Prostate gland (tissue), 2 donors: ENCODE measurements at regions not wholly inside any gene's neighbourhood (a gene's known extent, or its start where the extent isn't known, plus 50 kb on each side); places are given as distances from the start of the nearest gene placed in this dataset.

ENCODE experiments used
- DNase-seq: peaks from one replicate; pipeline ENCODE4 v3.0.0-alpha.2; 2019; ENCODE audit warnings: low spot score
- H3K27ac ChIP-seq, 2 donors: fragments of 200-600 bp; sonication (generic); 2 replicates each; pipeline ENCODE4 v1.5.1; 2017 to 2019
- H3K27me3 ChIP-seq: fragments of 200-600 bp; sonication (generic); replicated peaks from 2 replicates; pipeline ENCODE4 v1.5.1; 2019; ENCODE audit not compliant: insufficient read depth
- H3K36me3 ChIP-seq, 2 donors: fragments of 200-600 bp; sonication (generic); 1 replicate in 1 of 2; 2 replicates in 1 of 2; pipeline versions ENCODE4 v1.5.1 to v1.8.1; 2017 to 2019
- H3K4me1 ChIP-seq: fragments of 200-600 bp; sonication (generic); replicated peaks from 2 replicates; pipeline ENCODE4 v1.5.1; 2019
- H3K4me3 ChIP-seq, 2 donors: fragments of 200-600 bp; sonication (generic); 2 replicates each; pipeline ENCODE4 v1.5.1; 2017 to 2019
- H3K9me3 ChIP-seq: fragments of 200-600 bp; sonication (generic); 2 replicates; pipeline ENCODE4 v1.5.1; 2017
- CTCF ChIP-seq, 4 experiments: fragments of 200-600 bp in 2 of 4; fragments of 450-650 bp in 2 of 4; sonication (generic) in 2 of 4; IDR thresholded peaks; 1 replicate in 3 of 4; 2 replicates in 1 of 4; pipeline ENCODE4 v1.5.1; 2016 to 2019; ENCODE audit warnings: antibody characterized with exemption in 4 of 4, mild to moderate bottlenecking in 2 of 4, moderate library complexity in 2 of 4
- POLR2A ChIP-seq: fragments of 450-650 bp; IDR thresholded peaks from one replicate; pipeline ENCODE4 v1.6.1; 2016; ENCODE audit warnings: antibody characterized with exemption, mild to moderate bottlenecking
- POLR2AphosphoS5 ChIP-seq: sonication (generic); formaldehyde crosslinking; IDR thresholded peaks from one replicate; pipeline ENCODE4 v1.6.1; 2017; ENCODE audit warnings: antibody characterized with exemption
- WGBS: methylation state at CpG from one replicate; pipeline ENCODE4 v1.1.5; 2018; 5-methylcytosine and 5-hydroxymethylcytosine counted together
- intact Hi-C: fragments of 100-400 bp; cut with DNase I; formaldehyde crosslinking; loops from one replicate; pipeline ENCODE4 v1.14.2; 2022

DNA sequence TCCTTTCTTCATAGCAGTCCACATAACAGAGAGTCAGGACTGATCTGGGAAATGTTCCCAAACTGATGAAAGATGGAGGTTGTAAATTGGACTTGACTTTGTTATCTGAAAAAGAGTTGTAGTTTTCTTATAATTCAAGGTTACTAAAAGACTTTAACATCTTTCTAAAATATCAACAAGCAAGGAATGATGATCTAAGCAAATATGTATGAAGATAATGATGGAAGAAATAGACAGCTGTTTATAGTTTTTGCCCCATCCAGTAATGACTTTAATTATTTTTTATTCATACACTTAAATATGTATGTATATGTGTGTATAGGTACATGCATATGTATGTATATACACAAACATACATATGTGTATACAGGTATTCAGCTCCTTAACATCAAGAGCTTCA is 411.1 kb upstream of the SPOCK3 start:
- no peak for DNase-seq
- intact Hi-C loops = no loop called here

DNA sequence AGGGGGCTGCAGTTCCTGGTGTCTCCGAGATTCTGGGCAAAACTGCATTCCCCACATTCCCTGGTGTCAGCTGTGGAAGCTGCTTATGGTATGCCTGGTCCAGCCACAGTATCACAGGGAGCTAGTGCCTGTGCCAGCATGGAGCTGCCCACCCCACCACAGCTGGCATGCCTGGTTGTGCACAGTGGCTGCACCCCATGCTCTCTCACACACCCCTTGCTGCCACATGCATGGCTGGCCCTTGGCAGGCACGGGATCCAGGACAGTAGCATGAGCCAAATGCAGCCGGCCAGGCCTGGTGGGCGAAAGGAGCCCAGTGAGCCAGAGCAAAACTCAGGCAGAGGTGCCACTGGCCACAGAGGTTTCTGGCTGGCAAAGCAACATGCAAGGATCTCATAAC is 418.0 kb upstream of the SPOCK3 start:
- WGBS = 81% methylated on average over 4 of the region's 4 CpGs
- H3K27me3 ChIP-seq = no peaks in the 10 kb centered on the region
- H3K4me3 ChIP-seq = no peak overlapping the region
- no peaks in the 10 kb centered on the region for H3K36me3 ChIP-seq
- TF ChIP-seq CTCF (IDR thresholded peaks at IDR 0.05) (no peak), POLR2A (no peak), POLR2AphosphoS5 (no peak)
- intact Hi-C loops = no loop called here
- H3K4me1 ChIP-seq = no peaks in the 10 kb centered on the region
- H3K27ac ChIP-seq = no peak overlapping the region
- no peak for DNase-seq
- no peaks in the 10 kb centered on the region for H3K9me3 ChIP-seq

More for the DNA sequence above, 411.1 kb upstream of the SPOCK3 start:
- TF ChIP-seq POLR2AphosphoS5 (no peak), POLR2A (no peak), CTCF (IDR thresholded peaks at IDR 0.05) (no peak)
- no peak overlapping the region for H3K4me3 ChIP-seq
- no peaks in the 10 kb centered on the region for H3K4me1 ChIP-seq
- H3K27me3 ChIP-seq = no peaks in the 10 kb centered on the region
- H3K27ac ChIP-seq = no peak overlapping the region
- H3K36me3 ChIP-seq = no peaks in the 10 kb centered on the region
- no peaks in the 10 kb centered on the region for H3K9me3 ChIP-seq

GRCh38 chr4:167688660-167689142 is 403.6 kb upstream of the ANXA10 start:
- TF ChIP-seq CTCF (IDR thresholded peaks at IDR 0.05) = no peak
- TF ChIP-seq POLR2A = no peak
- no peak for TF ChIP-seq POLR2AphosphoS5
- H3K9me3 ChIP-seq = no peaks in the 10 kb centered on the region
- no peak overlapping the region for H3K4me3 ChIP-seq
- intact Hi-C loops = no loop called here
- DNase-seq = no peak
- no peaks in the 10 kb centered on the region for H3K27me3 ChIP-seq
- H3K4me1 ChIP-seq = no peaks in the 10 kb centered on the region
- no peaks in the 10 kb centered on the region for H3K36me3 ChIP-seq
- WGBS = 80% methylated on average over 9 of the region's 9 CpGs
- no peak overlapping the region for H3K27ac ChIP-seq

DNA sequence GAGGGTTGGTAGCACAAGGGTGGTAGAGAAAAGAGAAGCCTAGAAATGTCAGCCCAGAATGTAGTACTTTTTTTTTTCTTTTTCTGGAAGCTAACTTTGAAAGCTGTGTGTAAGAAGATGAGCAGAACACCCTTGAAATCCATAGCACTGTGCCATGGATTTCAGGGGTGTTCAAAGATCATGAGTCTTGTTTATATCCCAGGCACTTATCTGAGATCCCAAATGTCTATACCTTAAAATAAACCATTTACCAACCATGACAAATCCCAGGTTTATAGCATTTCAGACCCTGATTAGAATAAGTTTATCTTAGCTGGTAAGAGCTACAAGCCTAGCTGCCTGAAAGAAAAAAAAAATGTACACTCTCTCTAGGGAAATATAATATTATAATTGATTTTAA is 389.9 kb upstream of the ANXA10 start:
- no peak for DNase-seq
- Histone ChIP-seq H3K9me3 (no peaks in the 10 kb centered on the region), H3K27ac (no peak overlapping the region), H3K36me3 (no peaks in the 10 kb centered on the region), H3K27me3 (no peaks in the 10 kb centered on the region), H3K4me3 (no peak overlapping the region), H3K4me1 (no peaks in the 10 kb centered on the region)
- no peak for TF ChIP-seq POLR2AphosphoS5
- no peak for TF ChIP-seq POLR2A
- TF ChIP-seq CTCF (IDR thresholded peaks at IDR 0.05) = no peak
- intact Hi-C loops = no loop called here

GRCh38 chr4:167711517-167711916 is 380.8 kb upstream of the ANXA10 start:
- no peak overlapping the region for H3K4me3 ChIP-seq
- H3K27me3 ChIP-seq = no peaks in the 10 kb centered on the region
- H3K9me3 ChIP-seq = no peaks in the 10 kb centered on the region
- no peak overlapping the region for H3K27ac ChIP-seq
- H3K36me3 ChIP-seq = no peaks in the 10 kb centered on the region
- no peak for DNase-seq
- no peaks in the 10 kb centered on the region for H3K4me1 ChIP-seq
- no peak for TF ChIP-seq CTCF (IDR thresholded peaks at IDR 0.05)
- TF ChIP-seq POLR2AphosphoS5 = no peak
- no peak for TF ChIP-seq POLR2A
- intact Hi-C loops = no loop called here
- 30% methylated on average over 5 of the region's 5 CpGs for WGBS
